Activated CD4-positive, alpha-beta T cell treated with anti-CD3 and anti-CD28 coated beads for 4 hours (primary cell): ENCODE measurements at regions not wholly inside any gene's neighbourhood (a gene's known extent, or its start where the extent isn't known, plus 50 kb on each side); places are given as distances from the start of the nearest gene placed in this dataset.

Experiments
- DNase-seq, 2 donors: peaks; one replicate each; pipeline ENCODE4 v3.0.0-alpha.2; 2020

DNA sequence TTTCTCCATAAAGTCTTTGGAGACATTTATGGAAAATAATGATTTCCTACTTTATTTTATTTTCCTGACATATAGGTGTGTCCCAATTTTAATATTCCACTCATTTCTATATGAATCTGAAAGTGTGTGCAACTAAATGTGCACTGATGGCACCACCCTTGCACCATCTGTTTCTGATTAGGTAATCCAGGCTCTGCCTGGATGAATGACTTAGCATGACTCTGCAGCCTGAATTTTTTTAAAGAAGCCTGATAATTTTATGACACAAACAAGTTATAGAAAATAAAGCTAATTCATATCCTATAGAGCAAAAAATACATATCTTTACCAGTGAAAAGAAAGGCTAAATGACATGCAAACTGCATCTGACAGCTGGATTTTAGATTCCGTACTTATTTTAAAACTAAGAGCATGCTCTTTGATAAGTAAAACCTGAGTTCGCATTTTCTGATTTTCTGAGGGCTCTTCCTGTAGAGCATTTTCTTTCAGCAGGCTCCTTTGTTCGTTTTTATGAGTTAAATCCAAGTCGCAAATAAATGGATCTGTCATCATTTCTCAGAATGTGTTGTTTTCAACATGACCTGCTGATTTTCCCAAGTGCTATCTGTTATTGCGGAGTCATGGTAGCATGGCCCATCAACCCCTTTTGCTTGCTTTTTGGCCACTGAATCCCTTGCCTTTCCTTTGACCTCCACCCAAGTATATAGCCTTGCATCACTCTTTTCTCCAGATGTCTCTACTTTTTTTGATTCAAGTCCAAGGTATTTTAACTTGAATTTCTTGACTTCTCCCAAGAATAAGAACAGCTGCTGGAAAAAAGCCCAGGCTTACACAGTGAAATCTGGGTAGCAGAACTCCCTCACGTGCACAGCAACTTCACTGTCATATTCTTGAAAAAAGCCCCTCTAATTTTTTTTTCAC, 52.8 kb upstream of the LYPLAL1 start:
- no peak for DNase-seq

DNA sequence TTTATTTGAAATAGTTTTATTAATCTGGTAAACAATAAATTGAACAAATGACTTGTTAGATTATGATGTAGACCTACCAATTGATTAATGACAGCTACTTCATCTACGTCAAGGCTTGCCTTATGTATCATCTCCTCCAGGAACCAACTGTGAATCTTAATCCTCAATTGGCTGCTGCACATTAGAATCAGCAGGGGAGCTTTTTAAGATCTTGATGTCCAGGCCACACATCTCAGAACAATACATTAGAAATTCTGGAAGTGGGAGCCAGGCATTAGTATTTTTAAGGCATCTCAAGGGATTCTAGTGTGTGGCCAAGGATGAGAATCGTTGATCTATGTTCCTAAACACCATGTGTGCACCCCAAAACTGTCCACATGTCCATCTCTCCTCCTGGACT, 52.0 kb upstream of the LYPLAL1 start:
- DNase-seq = no peak

DNA sequence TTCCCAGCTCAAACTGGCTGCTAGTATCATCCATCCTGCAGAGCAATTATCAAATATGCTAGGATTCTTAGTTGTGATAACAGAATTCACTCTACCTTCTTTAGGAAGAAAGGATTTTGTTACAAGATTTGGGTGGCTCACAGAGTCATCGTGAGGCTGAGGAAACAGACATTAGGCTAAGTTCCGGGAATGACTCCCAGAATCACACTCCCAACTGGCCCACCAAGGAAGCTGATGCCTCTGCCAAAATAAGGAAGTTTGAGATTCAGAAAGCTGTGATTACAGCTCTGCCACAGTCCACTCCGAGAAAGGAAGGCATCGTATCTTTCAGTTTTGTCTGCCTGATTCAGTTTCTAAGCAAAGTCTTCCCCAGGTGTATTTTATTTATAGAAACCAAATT, 50.6 kb upstream of the LYPLAL1 start:
- no peak for DNase-seq
